NCI-H526 (cell line): ENCODE measurements at regions not wholly inside any gene's neighbourhood (a gene's known extent, or its start where the extent isn't known, plus 50 kb on each side); places are given as distances from the start of the nearest gene placed in this dataset.

Experiments used
- DNase-seq, 2 experiments: peaks; one replicate each; lab custom pipeline; 2025; lab: John Stamatoyannopoulos, UW

GRCh38 chr4:67122029-67122428, 423.3 kb downstream of the CENPC start:
- peak in 1 of 2 experiments; percentile 43 for DNase-seq

- DNase-seq: no peak
Measured at GRCh38 chr4:67120369-67120768, 424.9 kb downstream of the CENPC start.

- DNase-seq: no peak
Measured at GRCh38 chr4:67109276-67109675, 436.0 kb downstream of the CENPC start.

GRCh38 chr4:67106861-67107460, 438.3 kb downstream of the CENPC start:
- DNase-seq: no peak

GRCh38 chr4:67104145-67104544, 441.2 kb downstream of the CENPC start:
- DNase-seq: no peak

GRCh38 chr4:67103001-67103747, 442.1 kb downstream of the CENPC start:
- peak in 1 of 2 experiments; percentile 34 for DNase-seq

- no peak for DNase-seq
Measured at GRCh38 chr4:67101612-67102011, 443.7 kb downstream of the CENPC start.

- peak in 1 of 2 experiments; percentile 30 for DNase-seq
Measured at GRCh38 chr4:67092351-67092750, 453.0 kb downstream of the CENPC start.

GRCh38 chr4:67091673-67092072, 453.6 kb downstream of the CENPC start:
- no peak for DNase-seq

- peak in 1 of 2 experiments; percentile 6 for DNase-seq
Measured at GRCh38 chr4:67087897-67088296, 457.4 kb downstream of the CENPC start.

GRCh38 chr4:67084783-67085182, 460.5 kb downstream of the CENPC start:
- DNase-seq: peak; percentile 87 to 92

- peak; percentile 51 to 66 for DNase-seq
Measured at GRCh38 chr4:67083496-67083895, 461.8 kb downstream of the CENPC start.

GRCh38 chr4:67082746-67083145, 462.6 kb downstream of the CENPC start:
- DNase-seq: no peak

GRCh38 chr4:67080046-67080557, 465.2 kb downstream of the CENPC start:
- no peak for DNase-seq

- DNase-seq: no peak
Measured at GRCh38 chr4:67071641-67072040, 473.7 kb downstream of the CENPC start.

GRCh38 chr4:67055319-67055718, 490.0 kb downstream of the CENPC start:
- DNase-seq: no peak

GRCh38 chr4:67054896-67055295, 490.4 kb downstream of the CENPC start:
- no peak for DNase-seq

GRCh38 chr4:67052814-67053675, 492.3 kb downstream of the CENPC start:
- peak in 1 of 2 experiments; percentile 13 for DNase-seq

GRCh38 chr4:67051000-67051789, 494.1 kb downstream of the CENPC start:
- no peak for DNase-seq

GRCh38 chr4:67049446-67049845, 495.9 kb downstream of the CENPC start:
- DNase-seq: no peak

GRCh38 chr4:67048530-67048929, 496.8 kb downstream of the CENPC start:
- DNase-seq: no peak

GRCh38 chr4:67040315-67040714, 505.0 kb downstream of the CENPC start:
- no peak for DNase-seq
